ENCODE measurements at regions not wholly inside any gene's neighbourhood (a gene's known extent, or its start where the extent isn't known, plus 50 kb on each side); places are given as distances from the start of the nearest gene placed in this dataset.

- no TSS peak for BruUV-seq (replicated peaks)
- POLR2A ChIA-PET = no interaction called here
- Histone ChIP-seq H3K27ac (ENCODE audit: extremely low read length, insufficient read depth, low read length) (no peak overlapping the region), H3K4me2 (ENCODE audit: low read depth, low read length) (no peak overlapping the region), H3K4me3 (replicated peaks in 1 of 3; ENCODE audit: insufficient read depth in 1 of 3, low read depth in 2 of 3, low read length in 3 of 3) (no peak overlapping the region), H3K79me2 (ENCODE audit: insufficient read depth, low read length) (no peaks in the 10 kb centered on the region), H4K20me1 (ENCODE audit: insufficient read depth, low read length) (no peaks in the 10 kb centered on the region), H3K9ac (ENCODE audit: insufficient read depth, low read depth, low read length) (no peak overlapping the region), H2AFZ (ENCODE audit: low read length) (no peak overlapping the region), H3K36me3 (replicated peaks in 1 of 2; ENCODE audit: control insufficient read depth in 1 of 2, insufficient read depth in 2 of 2, low read length in 2 of 2) (no peaks in the 10 kb centered on the region), H3K9me3 (ENCODE audit: low read length) (no peaks in the 10 kb centered on the region), H3K4me1 (ENCODE audit: insufficient read depth, low read length) (no peaks in the 10 kb centered on the region), H3K27me3 (ENCODE audit: control insufficient read depth in 1 of 2, insufficient read depth in 2 of 2, low read length in 2 of 2) (no peaks in the 10 kb centered on the region)
- peak; percentile 81 for ATAC-seq
- DNase-seq (ENCODE audit: low spot score) = peak; percentile 51
- CTCF ChIA-PET (ENCODE audit: low intra/inter-chr PET ratio, low total read pairs) = interaction anchor here (1.3 to 3.8 kb wide), 5 partner anchors 64 to 319 kb away, joined by 3 to 59 read pairs (median 4); no protein-coding TSS in a partner anchor
- intact Hi-C loops (cut with micrococcal nuclease; ENCODE audit: unreplicated experiment) (loop anchor here (1.0 to 10.0 kb wide), 3 partner anchors 64 to 162 kb away; partner anchors contain the start of gene RCL1), in situ Hi-C loops (cut with HindIII; ENCODE audit: extremely low pct_ligation_motif_present, low pct_unique_long_range_greater_than_20kb) (loop anchor here (10.0 kb wide), 1 partner anchor 159 kb away; no protein-coding TSS in a partner anchor)
- no peak for FAIRE-seq
- WGBS (ENCODE audit: low lambda C conversion rate) = 59% methylated on average over 5 of the region's 5 CpGs
- TF ChIP-seq ZNF501 (CRISPR knock-in tag; IDR thresholded peaks at IDR 0.05) (0 out of 2 replicates have a peak, but pooled peaks have one; percentile 31), PHF20 (CRISPR knock-in tag; IDR thresholded peaks at IDR 0.05) (no peak), THYN1 (CRISPR knock-in tag; IDR thresholded peaks at IDR 0.05; ENCODE audit: borderline replicate concordance, low read depth) (no peak), GTF3A (CRISPR knock-in tag; conservative IDR thresholded peaks at IDR 0.05) (no peak), MEF2D (CRISPR knock-in tag; IDR thresholded peaks at IDR 0.05) (no peak), TEAD3 (CRISPR knock-in tag; optimal IDR thresholded peaks at IDR 0.05; ENCODE audit: borderline replicate concordance) (no peak), STAT6 (CRISPR knock-in tag; IDR thresholded peaks at IDR 0.05; ENCODE audit: borderline replicate concordance) (no peak), ZNF460 (CRISPR knock-in tag; IDR thresholded peaks at IDR 0.05; ENCODE audit: borderline replicate concordance) (no peak), NKX3-1 (CRISPR knock-in tag; IDR thresholded peaks at IDR 0.05) (no peak), THRA (CRISPR knock-in tag; IDR thresholded peaks at IDR 0.05; ENCODE audit: borderline replicate concordance) (no peak), HOXD1 (CRISPR knock-in tag; IDR thresholded peaks at IDR 0.05) (no peak), PHF21A (CRISPR knock-in tag; IDR thresholded peaks at IDR 0.05) (no peak), FOSL1 (CRISPR knock-in tag; IDR thresholded peaks at IDR 0.05; ENCODE audit: borderline replicate concordance) (no peak), GMEB1 (CRISPR knock-in tag; IDR thresholded peaks at IDR 0.05; ENCODE audit: borderline replicate concordance) (no peak), TRAFD1 (CRISPR knock-in tag; IDR thresholded peaks at IDR 0.05; ENCODE audit: borderline replicate concordance) (no peak), ZNF367 (CRISPR knock-in tag; IDR thresholded peaks at IDR 0.05; ENCODE audit: borderline replicate concordance) (no peak)
Observed at GRCh38 chr9:4923580-4924544, 61.2 kb upstream of the JAK2 start.
